Liver (tissue), 3 donors: ENCODE measurements at regions not wholly inside any gene's neighbourhood (a gene's known extent, or its start where the extent isn't known, plus 50 kb on each side); places are given as distances from the start of the nearest gene placed in this dataset.

Experiments used
- ATF3 ChIP-seq: IDR thresholded peaks from 2 replicates; pipeline ENCODE4 v1.6.1; 2016; ENCODE audit warnings: antibody characterized with exemption
- CTCF ChIP-seq: fragments of 150-350 bp; IDR thresholded peaks from 2 replicates; pipeline ENCODE4 v1.5.1; 2017; ENCODE audit warnings: improper control_type of control experiment, low read depth, low read length; ENCODE audit not compliant: missing input control
- EGR1 ChIP-seq, 2 donors: IDR thresholded peaks; 2 replicates each; pipeline ENCODE4 v1.6.1; 2016 to 2018; ENCODE audit warnings: antibody characterized with exemption in 2 of 2, low read depth in 2 of 2
- GABPA ChIP-seq, 2 donors: IDR thresholded peaks in 1 of 2; conservative IDR thresholded peaks in 1 of 2; 2 replicates each; pipeline ENCODE4 v1.6.1; 2016; ENCODE audit warnings: antibody characterized with exemption in 2 of 2, mild to moderate bottlenecking in 1 of 2, moderate library complexity in 1 of 2
- JUND ChIP-seq, 2 donors: IDR thresholded peaks; 2 replicates each; pipeline ENCODE4 v1.6.1; 2016; ENCODE audit warnings: antibody characterized with exemption in 2 of 2
- MAX ChIP-seq: IDR thresholded peaks from 2 replicates; pipeline ENCODE4 v1.6.1; 2016; ENCODE audit warnings: antibody characterized with exemption
- RAD21 ChIP-seq, 2 donors: IDR thresholded peaks; 2 replicates each; pipeline ENCODE4 v1.6.1; 2016; ENCODE audit warnings: antibody characterized with exemption in 2 of 2, mild to moderate bottlenecking in 2 of 2
- REST ChIP-seq: IDR thresholded peaks from 2 replicates; pipeline ENCODE4 v1.6.1; 2016; ENCODE audit warnings: antibody characterized with exemption, mild to moderate bottlenecking
- RXRA ChIP-seq, 2 donors: IDR thresholded peaks; 2 replicates each; pipeline ENCODE4 v1.6.1; 2017 to 2018; ENCODE audit warnings: antibody characterized with exemption in 2 of 2, mild to moderate bottlenecking in 1 of 2
- SP1 ChIP-seq: IDR thresholded peaks from 2 replicates; pipeline ENCODE4 v1.6.1; 2018; ENCODE audit warnings: antibody characterized with exemption, mild to moderate bottlenecking
- TAF1 ChIP-seq: conservative IDR thresholded peaks from 2 replicates; pipeline ENCODE4 v1.6.1; 2016; ENCODE audit warnings: antibody characterized with exemption, mild to moderate bottlenecking
- YY1 ChIP-seq: IDR thresholded peaks from 2 replicates; pipeline ENCODE4 v1.6.1; 2016; ENCODE audit warnings: antibody characterized with exemption, mild to moderate bottlenecking
- donor health status: healthy.
- donor health status: healthy.

GRCh38 chr5:24135536-24135935 lies 509.2 kb downstream of the CDH10 start:
- TF ChIP-seq CTCF, result no peak
- no peak for TF ChIP-seq MAX
- no peak for TF ChIP-seq EGR1 (IDR thresholded peaks at IDR 0.05; ENCODE audit: low read depth in 2 of 2)
- TF ChIP-seq TAF1, result no peak
- no peak for TF ChIP-seq JUND (IDR thresholded peaks at IDR 0.05)
- no peak for TF ChIP-seq YY1
- no peak for TF ChIP-seq RXRA (IDR thresholded peaks at IDR 0.05)
- TF ChIP-seq RAD21 (IDR thresholded peaks at IDR 0.05), result no peak
- no peak for TF ChIP-seq SP1
- TF ChIP-seq ATF3, result no peak
- TF ChIP-seq GABPA (IDR thresholded peaks at IDR 0.05 in 1 of 2, conservative IDR thresholded peaks at IDR 0.05 in 1 of 2), result no peak
- TF ChIP-seq REST, result no peak
